ENCODE measurements at regions not wholly inside any gene's neighbourhood (a gene's known extent, or its start where the extent isn't known, plus 50 kb on each side); places are given as distances from the start of the nearest gene placed in this dataset.

- Histone ChIP-seq H3K27ac (no peak overlapping the region), H3K4me3 (replicated peaks in 1 of 3) (no peak overlapping the region), H3K4me1 (no peaks in the 10 kb centered on the region), H3K36me3 (no peaks in the 10 kb centered on the region), H3K27me3 (no peaks in the 10 kb centered on the region), H3K9me3 (no peaks in the 10 kb centered on the region)
- no peak for DNase-seq
- 80 to 92% methylated on average over 1 of the region's 1 CpG for WGBS, 2 donors
- TF ChIP-seq, protein P1, sequence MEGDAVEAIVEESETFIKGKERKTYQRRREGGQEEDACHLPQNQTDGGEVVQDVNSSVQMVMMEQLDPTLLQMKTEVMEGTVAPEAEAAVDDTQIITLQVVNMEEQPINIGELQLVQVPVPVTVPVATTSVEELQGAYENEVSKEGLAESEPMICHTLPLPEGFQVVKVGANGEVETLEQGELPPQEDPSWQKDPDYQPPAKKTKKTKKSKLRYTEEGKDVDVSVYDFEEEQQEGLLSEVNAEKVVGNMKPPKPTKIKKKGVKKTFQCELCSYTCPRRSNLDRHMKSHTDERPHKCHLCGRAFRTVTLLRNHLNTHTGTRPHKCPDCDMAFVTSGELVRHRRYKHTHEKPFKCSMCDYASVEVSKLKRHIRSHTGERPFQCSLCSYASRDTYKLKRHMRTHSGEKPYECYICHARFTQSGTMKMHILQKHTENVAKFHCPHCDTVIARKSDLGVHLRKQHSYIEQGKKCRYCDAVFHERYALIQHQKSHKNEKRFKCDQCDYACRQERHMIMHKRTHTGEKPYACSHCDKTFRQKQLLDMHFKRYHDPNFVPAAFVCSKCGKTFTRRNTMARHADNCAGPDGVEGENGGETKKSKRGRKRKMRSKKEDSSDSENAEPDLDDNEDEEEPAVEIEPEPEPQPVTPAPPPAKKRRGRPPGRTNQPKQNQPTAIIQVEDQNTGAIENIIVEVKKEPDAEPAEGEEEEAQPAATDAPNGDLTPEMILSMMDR (IDR thresholded peaks at IDR 0.05), result no peak
- no peak for TF ChIP-seq POLR2A (IDR thresholded peaks at IDR 0.05)
- intact Hi-C loops (cut with DNase I), result no loop called here
These were observed 224.0 kb downstream of the TRIML1 start for GRCh38 chr4:188363196-188363595.

- Histone ChIP-seq H3K36me3 (no peaks in the 10 kb centered on the region), H3K4me3 (replicated peaks in 1 of 3) (no peak overlapping the region), H3K4me1 (no peaks in the 10 kb centered on the region), H3K9me3 (no peaks in the 10 kb centered on the region), H3K27me3 (no peaks in the 10 kb centered on the region), H3K27ac (no peak overlapping the region)
- intact Hi-C loops (cut with DNase I), result no loop called here
- TF ChIP-seq, protein P1 (IDR thresholded peaks at IDR 0.05), result no peak
- no peak for TF ChIP-seq POLR2A (IDR thresholded peaks at IDR 0.05)
- 54 to 68% methylated on average over 3 of the region's 3 CpGs for whole genome bisulfite sequencing, 2 donors
- DNase-seq, result no peak
These were observed 231.5 kb downstream of the TRIML1 start for GRCh38 chr4:188370777-188371176.

- Histone ChIP-seq H3K36me3 (no peaks in the 10 kb centered on the region), H3K4me3 (replicated peaks in 1 of 3) (no peak overlapping the region), H3K27me3 (no peaks in the 10 kb centered on the region), H3K27ac (no peak overlapping the region), H3K4me1 (no peaks in the 10 kb centered on the region), H3K9me3 (no peaks in the 10 kb centered on the region)
- 74 to 81% methylated on average over 1 of the region's 1 CpG for WGBS, 2 donors
- TF ChIP-seq, protein P1 (IDR thresholded peaks at IDR 0.05), result no peak
- no peak for TF ChIP-seq POLR2A (IDR thresholded peaks at IDR 0.05)
- no peak for DNase-seq
- intact Hi-C loops (cut with DNase I), result no loop called here
These were observed 232.8 kb downstream of the TRIML1 start for GRCh38 chr4:188372058-188372457.

- TF ChIP-seq, protein P1 (IDR thresholded peaks at IDR 0.05), result no peak
- no peak for TF ChIP-seq POLR2A (IDR thresholded peaks at IDR 0.05)
- Histone ChIP-seq H3K9me3 (no peaks in the 10 kb centered on the region), H3K4me3 (replicated peaks in 1 of 3) (no peak overlapping the region), H3K27ac (no peak overlapping the region), H3K4me1 (no peaks in the 10 kb centered on the region), H3K27me3 (no peaks in the 10 kb centered on the region), H3K36me3 (no peaks in the 10 kb centered on the region)
- 75 to 85% methylated on average over 3 of the region's 3 CpGs for WGBS, 2 donors
- intact Hi-C loops (cut with DNase I), result no loop called here
- no peak for DNase-seq
These were observed 233.6 kb downstream of the TRIML1 start for GRCh38 chr4:188372829-188373228.

DNA sequence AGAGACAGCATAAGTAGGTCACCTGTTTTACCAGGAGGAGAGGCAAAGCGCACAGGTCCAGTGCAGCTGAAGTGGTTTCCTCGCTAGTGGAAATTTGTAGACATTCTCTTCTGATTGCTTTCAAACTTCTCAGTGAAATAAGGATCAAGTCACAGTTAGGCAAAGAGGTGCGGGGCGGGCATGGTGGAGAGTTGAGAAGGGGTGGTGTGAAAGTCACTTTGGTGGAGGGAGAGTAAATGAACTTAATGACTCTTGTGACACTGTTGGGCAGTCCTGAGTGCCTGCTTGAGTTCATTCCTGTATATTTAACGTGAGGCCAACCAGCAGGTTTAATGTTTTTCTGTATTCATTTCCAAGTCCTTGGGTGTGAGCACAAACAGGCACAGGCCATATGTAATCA lies 235.6 kb downstream of the TRIML1 start:
- Histone ChIP-seq H3K4me1 (no peaks in the 10 kb centered on the region), H3K9me3 (no peaks in the 10 kb centered on the region), H3K36me3 (no peaks in the 10 kb centered on the region), H3K27ac (no peak overlapping the region), H3K4me3 (replicated peaks in 1 of 3) (no peak overlapping the region), H3K27me3 (no peaks in the 10 kb centered on the region)
- WGBS, 2 donors, result 44 to 61% methylated on average over 5 of the region's 5 CpGs
- TF ChIP-seq, protein P1 (IDR thresholded peaks at IDR 0.05), result no peak
- TF ChIP-seq POLR2A (IDR thresholded peaks at IDR 0.05), result no peak
- DNase-seq, result no peak
- intact Hi-C loops (cut with DNase I), result no loop called here

Measured in thyroid gland (tissue), 4 donors.